ENCODE measurements at regions not wholly inside any gene's neighbourhood (a gene's known extent, or its start where the extent isn't known, plus 50 kb on each side); places are given as distances from the start of the nearest gene placed in this dataset.

DNA sequence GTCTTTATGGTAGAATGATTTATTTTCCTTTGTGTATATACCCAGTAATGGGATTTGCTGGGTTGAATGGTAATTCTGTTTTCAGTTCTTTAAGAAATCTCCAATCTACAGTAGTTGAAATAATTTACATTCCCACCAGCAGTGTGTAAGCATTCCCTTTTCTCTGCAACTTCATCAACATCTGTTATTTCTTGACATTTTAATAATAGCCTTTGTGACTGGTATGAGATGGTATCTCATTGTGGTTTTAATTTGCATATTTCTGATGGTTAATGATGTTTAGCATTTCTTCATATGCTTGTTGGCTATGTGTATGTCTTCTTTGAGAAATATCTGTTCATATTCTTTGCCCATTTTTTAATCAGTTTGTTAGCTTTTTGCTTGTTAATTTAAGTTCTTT, 901.2 kb downstream of the METTL15 start:
- H3K9me3 Mint-ChIP-seq = peaks cover 29% of the 10 kb centered on the region
- no peaks in the 10 kb centered on the region for H3K4me1 Mint-ChIP-seq (ENCODE audit: low read depth)
- intact Hi-C loops (cut with micrococcal nuclease) = no loop called here
- H3K36me3 Mint-ChIP-seq (ENCODE audit: low read depth) = no peaks in the 10 kb centered on the region
- no peak for DNase-seq (ENCODE audit: low spot score)
- H3K4me3 Mint-ChIP-seq (ENCODE audit: low read depth) = no peak overlapping the region
- H3K27ac Mint-ChIP-seq = no peak overlapping the region
- no peaks in the 10 kb centered on the region for H3K27me3 Mint-ChIP-seq (ENCODE audit: low read depth)

DNA sequence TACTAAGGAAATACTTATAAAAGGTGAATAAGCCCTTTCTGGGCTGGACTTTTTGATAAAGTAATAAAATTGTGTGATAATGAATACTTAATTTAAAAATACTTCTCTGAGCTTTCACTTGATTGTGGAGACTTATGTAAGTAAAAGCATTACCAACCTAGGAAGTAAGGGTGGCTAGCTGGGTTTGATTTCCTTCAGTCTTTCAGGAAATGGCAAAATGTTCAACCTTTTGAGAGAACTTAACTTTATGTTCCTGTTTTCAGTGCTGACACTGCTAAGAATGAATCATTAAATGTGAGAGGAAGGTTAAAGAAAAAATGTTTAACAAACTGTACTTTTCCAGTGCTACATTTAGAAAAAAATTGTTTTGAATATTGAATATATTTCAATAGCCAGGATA, 900.3 kb downstream of the METTL15 start:
- Mint-ChIP-seq H3K36me3 (ENCODE audit: low read depth) (no peaks in the 10 kb centered on the region), H3K4me3 (ENCODE audit: low read depth) (no peak overlapping the region), H3K27me3 (ENCODE audit: low read depth) (no peaks in the 10 kb centered on the region), H3K9me3 (peaks cover 29% of the 10 kb centered on the region), H3K4me1 (ENCODE audit: low read depth) (no peaks in the 10 kb centered on the region), H3K27ac (no peak overlapping the region)
- DNase-seq (ENCODE audit: low spot score) = no peak
- intact Hi-C loops (cut with micrococcal nuclease) = no loop called here

DNA sequence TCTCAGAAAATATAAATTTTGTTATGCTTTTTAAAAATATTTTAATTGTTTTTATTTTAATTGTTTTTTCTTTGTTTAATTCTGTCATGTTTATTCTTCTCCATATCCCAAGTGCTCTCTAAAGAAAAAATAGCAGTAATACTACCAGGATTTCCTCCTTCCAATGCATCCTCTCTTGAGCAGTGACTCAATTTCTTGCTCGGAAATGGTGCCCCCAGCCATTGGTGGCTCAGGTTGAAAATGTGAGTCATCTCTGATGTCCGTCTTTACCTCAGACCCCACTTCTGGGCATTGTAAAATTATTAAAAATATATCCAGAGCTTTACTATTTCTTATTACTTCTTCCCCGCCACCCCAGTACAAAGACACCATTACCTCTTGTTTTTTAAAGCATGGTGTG, 898.5 kb downstream of the METTL15 start:
- Mint-ChIP-seq H3K36me3 (ENCODE audit: low read depth) (no peaks in the 10 kb centered on the region), H3K4me3 (ENCODE audit: low read depth) (no peak overlapping the region), H3K27me3 (ENCODE audit: low read depth) (no peaks in the 10 kb centered on the region), H3K4me1 (ENCODE audit: low read depth) (no peaks in the 10 kb centered on the region), H3K9me3 (peaks cover 19% of the 10 kb centered on the region), H3K27ac (no peak overlapping the region)
- intact Hi-C loops (cut with micrococcal nuclease) = no loop called here
- DNase-seq (ENCODE audit: low spot score) = no peak

DNA sequence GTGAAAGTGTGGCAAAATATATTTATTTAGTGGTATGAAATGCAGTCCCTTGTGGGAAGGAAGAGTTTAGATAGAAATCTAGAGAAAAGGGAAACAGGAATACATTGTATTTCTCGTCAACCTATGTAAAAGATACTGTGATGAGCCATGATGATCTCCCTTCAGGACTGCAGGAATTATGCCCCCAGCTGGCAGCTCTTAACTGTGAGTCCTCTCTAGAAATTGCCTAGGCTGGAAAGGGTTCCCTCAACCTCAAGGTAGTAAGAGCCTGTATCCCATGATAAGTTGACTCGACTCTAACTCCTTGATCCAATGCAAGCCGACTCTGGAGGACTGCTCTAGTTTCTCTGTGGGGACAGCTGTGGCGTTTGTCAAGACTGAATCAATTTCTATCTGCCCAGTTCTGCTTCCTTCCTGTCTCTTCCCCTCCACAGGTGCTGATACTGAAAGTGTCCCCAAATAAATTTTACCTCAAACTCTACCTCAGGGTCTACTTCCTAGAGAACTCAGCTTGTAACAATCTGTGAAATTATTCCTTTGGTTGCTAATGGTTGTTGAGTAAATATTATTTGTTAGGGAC, 897.3 kb downstream of the METTL15 start:
- H3K4me1 Mint-ChIP-seq (ENCODE audit: low read depth) = no peaks in the 10 kb centered on the region
- no peaks in the 10 kb centered on the region for H3K27me3 Mint-ChIP-seq (ENCODE audit: low read depth)
- H3K27ac Mint-ChIP-seq = no peak overlapping the region

DNA sequence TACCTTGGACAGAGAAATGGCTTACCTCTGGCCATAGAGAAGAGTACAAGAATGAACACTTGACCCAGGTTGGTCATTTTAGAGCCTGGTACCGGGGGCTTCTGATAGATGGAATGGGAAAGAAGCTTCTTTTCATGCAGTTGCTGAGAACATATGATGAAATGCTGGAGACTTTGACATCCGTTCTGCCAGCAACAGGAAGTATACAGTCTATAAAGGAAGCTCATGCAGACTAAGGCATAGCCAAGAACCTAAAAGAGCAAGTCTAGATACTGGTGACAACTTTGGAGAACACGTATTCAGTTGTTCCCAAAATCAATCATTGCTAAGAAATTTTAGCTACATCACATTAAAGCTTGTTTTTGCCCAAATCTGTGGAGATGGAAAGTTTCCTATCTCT, 894.6 kb downstream of the METTL15 start:
- intact Hi-C loops (cut with micrococcal nuclease) = no loop called here

More for the DNA sequence above, 897.3 kb downstream of the METTL15 start:
- no peak for DNase-seq (ENCODE audit: low spot score)
- H3K36me3 Mint-ChIP-seq (ENCODE audit: low read depth) = no peaks in the 10 kb centered on the region
- intact Hi-C loops (cut with micrococcal nuclease) = no loop called here
- H3K9me3 Mint-ChIP-seq = peaks cover 19% of the 10 kb centered on the region
- no peak overlapping the region for H3K4me3 Mint-ChIP-seq (ENCODE audit: low read depth)

DNA sequence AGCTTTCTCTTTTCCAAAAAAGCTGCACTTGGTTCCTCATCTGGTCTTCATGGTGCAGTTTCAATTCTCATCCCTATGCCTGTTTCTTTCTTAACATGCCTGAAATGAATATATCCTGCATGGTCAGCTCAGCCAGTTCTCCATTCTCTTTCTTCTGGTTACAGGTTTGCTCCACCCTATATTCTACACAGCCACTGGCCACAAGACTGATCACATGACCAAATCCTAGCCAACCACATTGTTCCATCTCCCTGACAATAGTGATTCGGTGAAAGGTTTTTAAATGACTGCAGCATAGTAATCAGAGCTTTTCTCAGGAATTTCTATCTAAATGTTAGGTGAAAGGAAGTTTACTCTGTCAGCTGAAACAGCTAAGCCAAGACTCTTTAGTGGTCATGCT, 891.4 kb downstream of the METTL15 start:
- H3K36me3 Mint-ChIP-seq (ENCODE audit: low read depth) = no peaks in the 10 kb centered on the region

More for the DNA sequence above, 894.6 kb downstream of the METTL15 start:
- peaks cover 17% of the 10 kb centered on the region for H3K9me3 Mint-ChIP-seq
- H3K4me3 Mint-ChIP-seq (ENCODE audit: low read depth) = no peak overlapping the region
- no peak for DNase-seq (ENCODE audit: low spot score)
- no peak overlapping the region for H3K27ac Mint-ChIP-seq
- H3K27me3 Mint-ChIP-seq (ENCODE audit: low read depth) = no peaks in the 10 kb centered on the region
- no peaks in the 10 kb centered on the region for H3K36me3 Mint-ChIP-seq (ENCODE audit: low read depth)
- no peaks in the 10 kb centered on the region for H3K4me1 Mint-ChIP-seq (ENCODE audit: low read depth)

DNA sequence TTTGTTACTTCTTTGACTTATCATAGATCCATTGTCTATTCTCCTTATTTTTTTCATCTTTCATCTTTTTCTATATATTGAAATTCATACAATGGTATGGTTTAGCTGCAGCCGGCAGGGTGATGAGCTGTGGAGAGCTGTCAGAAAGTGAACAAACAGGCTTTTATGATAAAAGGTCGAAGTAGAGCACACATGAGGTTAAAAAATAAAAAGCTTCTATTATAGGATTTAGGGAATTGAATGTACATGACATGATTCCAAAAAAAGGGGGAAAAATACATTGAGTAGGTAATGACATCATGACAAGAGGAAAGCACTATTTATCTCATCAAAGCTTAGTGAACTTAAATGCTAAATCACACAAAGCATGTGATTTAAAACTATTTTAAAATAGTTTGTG, 884.8 kb downstream of the METTL15 start:
- Mint-ChIP-seq H3K27ac (no peak overlapping the region), H3K36me3 (ENCODE audit: low read depth) (no peaks in the 10 kb centered on the region), H3K4me1 (ENCODE audit: low read depth) (no peaks in the 10 kb centered on the region), H3K9me3 (peaks cover 19% of the 10 kb centered on the region), H3K4me3 (ENCODE audit: low read depth) (no peak overlapping the region), H3K27me3 (ENCODE audit: low read depth) (no peaks in the 10 kb centered on the region)
- no peak for DNase-seq (ENCODE audit: low spot score)
- intact Hi-C loops (cut with micrococcal nuclease) = no loop called here

More for the DNA sequence above, 891.4 kb downstream of the METTL15 start:
- H3K27ac Mint-ChIP-seq = no peak overlapping the region
- no peak for DNase-seq (ENCODE audit: low spot score)
- H3K4me3 Mint-ChIP-seq (ENCODE audit: low read depth) = no peak overlapping the region
- H3K27me3 Mint-ChIP-seq (ENCODE audit: low read depth) = no peaks in the 10 kb centered on the region
- H3K9me3 Mint-ChIP-seq = peaks cover 16% of the 10 kb centered on the region
- intact Hi-C loops (cut with micrococcal nuclease) = no loop called here
- H3K4me1 Mint-ChIP-seq (ENCODE audit: low read depth) = no peaks in the 10 kb centered on the region

DNA sequence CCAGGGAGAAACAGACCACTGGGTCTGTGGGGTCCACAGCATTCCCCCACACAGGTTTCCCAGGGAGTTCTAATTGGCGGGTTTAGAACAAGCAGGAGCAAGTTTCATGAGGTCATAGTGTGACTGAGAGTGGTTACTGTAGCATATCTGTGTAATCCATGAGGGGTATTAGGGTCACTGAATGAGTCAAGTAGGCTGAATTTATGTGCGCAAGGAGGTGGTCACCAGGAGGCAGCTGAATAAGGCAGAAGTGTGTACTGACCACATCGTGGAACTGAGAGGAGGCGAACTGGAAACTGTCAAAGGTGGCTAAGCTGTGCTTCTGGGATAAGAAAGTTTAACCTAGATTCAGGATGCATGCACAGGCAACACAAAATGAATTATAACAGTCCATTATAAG, 876.0 kb downstream of the METTL15 start:
- H3K27ac Mint-ChIP-seq = no peak overlapping the region
- H3K9me3 Mint-ChIP-seq = peaks cover 30% of the 10 kb centered on the region
- H3K27me3 Mint-ChIP-seq (ENCODE audit: low read depth) = no peaks in the 10 kb centered on the region
- H3K36me3 Mint-ChIP-seq (ENCODE audit: low read depth) = no peaks in the 10 kb centered on the region
- no peak for DNase-seq (ENCODE audit: low spot score)
- intact Hi-C loops (cut with micrococcal nuclease) = no loop called here
- H3K4me3 Mint-ChIP-seq (ENCODE audit: low read depth) = no peak overlapping the region
- H3K4me1 Mint-ChIP-seq (ENCODE audit: low read depth) = no peaks in the 10 kb centered on the region

DNA sequence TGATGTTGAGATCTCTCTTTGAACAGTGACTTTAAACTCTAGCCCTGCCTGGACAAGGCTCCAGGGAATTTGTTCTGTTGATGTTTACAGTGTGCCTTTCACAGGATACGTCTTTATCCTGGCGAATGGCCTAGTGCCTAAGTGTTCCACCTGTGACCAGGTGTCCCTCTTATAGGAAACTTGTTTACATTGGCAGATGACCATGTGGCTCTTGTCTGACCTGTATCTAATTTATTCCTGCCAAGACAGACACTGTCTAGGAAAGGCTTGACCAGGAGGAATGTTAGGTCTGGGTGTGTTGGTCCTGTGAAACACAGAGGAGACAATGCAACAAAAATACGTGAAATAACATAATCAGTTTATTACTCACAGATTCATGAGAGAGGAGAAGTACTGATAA, 875.6 kb downstream of the METTL15 start:
- DNase-seq (ENCODE audit: low spot score) = no peak
- H3K9me3 Mint-ChIP-seq = peaks cover 30% of the 10 kb centered on the region
- intact Hi-C loops (cut with micrococcal nuclease) = no loop called here
- H3K4me1 Mint-ChIP-seq (ENCODE audit: low read depth) = no peaks in the 10 kb centered on the region
- H3K27me3 Mint-ChIP-seq (ENCODE audit: low read depth) = no peaks in the 10 kb centered on the region
- no peak overlapping the region for H3K27ac Mint-ChIP-seq
- H3K36me3 Mint-ChIP-seq (ENCODE audit: low read depth) = no peaks in the 10 kb centered on the region
- no peak overlapping the region for H3K4me3 Mint-ChIP-seq (ENCODE audit: low read depth)

DNA sequence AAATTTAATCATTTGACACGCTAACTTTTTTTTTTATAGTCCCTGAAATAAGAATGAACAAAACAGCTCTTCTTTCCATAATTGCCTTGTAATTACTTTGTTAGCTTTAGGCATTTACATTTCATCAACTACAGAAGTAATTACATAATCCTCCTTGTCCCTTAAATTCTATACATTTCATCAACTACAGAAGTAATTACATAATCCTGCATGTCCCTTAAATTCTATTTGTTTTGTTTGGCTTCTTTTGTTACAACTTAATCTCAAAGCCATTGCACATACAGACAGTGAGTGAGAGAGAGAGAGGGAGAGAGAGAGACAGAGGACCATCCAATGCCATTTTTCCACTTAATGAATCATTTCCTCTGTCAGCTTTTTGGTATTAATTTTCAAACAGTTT, 873.2 kb downstream of the METTL15 start:
- Mint-ChIP-seq H3K27me3 (ENCODE audit: low read depth) (no peaks in the 10 kb centered on the region), H3K36me3 (ENCODE audit: low read depth) (no peaks in the 10 kb centered on the region), H3K27ac (no peak overlapping the region), H3K9me3 (peaks cover 35% of the 10 kb centered on the region), H3K4me3 (ENCODE audit: low read depth) (no peak overlapping the region), H3K4me1 (ENCODE audit: low read depth) (no peaks in the 10 kb centered on the region)
- DNase-seq (ENCODE audit: low spot score) = no peak
- intact Hi-C loops (cut with micrococcal nuclease) = no loop called here

DNA sequence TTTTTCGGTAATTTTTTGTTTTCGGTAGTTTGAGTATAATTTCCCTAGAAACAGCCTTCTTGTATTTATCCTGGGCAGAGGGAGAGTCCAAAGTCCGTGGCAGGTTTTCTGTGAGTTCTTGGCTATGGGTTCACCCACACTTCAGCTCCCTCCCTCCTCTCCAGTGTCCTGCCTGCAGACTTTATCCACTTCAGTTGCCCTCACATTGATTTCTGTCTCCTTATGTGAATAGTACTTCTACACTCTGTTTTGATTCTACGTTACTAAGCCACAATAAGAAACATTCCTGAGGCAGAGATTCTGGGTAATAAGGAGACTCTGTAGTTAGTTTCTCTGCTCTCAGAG, 868.6 kb downstream of the METTL15 start:
- Mint-ChIP-seq H3K27me3 (ENCODE audit: low read depth) (no peaks in the 10 kb centered on the region), H3K4me1 (ENCODE audit: low read depth) (no peaks in the 10 kb centered on the region), H3K4me3 (ENCODE audit: low read depth) (no peak overlapping the region), H3K36me3 (ENCODE audit: low read depth) (no peaks in the 10 kb centered on the region), H3K9me3 (peaks cover 36% of the 10 kb centered on the region), H3K27ac (no peak overlapping the region)
- intact Hi-C loops (cut with micrococcal nuclease) = no loop called here
- DNase-seq (ENCODE audit: low spot score) = no peak

DNA sequence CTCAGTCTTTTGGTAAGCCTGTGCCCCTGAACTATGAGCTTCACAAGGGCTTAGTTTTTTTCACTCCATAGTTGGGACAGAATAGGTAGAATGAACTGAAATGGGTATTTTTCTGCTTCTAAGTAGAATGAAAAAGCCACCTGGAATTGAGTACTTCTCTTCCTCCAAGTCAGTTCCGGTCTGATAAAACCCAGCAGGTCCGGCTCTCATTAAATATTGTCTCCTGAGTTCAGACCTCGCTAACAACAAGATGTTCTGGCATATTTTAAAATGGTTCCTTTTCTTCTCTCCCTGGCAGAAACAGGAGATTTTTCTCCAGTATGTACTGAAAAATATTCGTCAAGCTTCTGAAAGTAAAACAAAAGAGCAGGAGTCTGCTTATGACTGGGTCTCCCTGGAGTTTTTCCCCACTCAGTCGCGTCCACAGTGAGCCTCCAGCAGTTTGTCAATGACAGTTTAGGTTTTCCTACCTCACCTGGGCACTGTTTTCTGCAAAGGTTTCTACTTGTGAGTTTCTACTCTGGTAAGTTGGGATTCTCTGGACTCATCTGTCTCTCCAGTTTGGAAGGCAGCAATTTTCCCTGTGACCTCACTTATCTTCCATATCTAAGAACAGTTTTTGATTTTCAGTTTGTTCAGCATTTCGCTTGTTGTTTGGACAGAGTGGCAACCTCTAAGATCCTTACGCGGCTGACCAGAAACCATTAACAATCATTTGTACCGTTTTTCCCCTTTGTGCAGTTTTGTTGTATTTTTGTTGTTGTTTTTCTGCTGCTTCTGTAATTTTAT, 868.0 kb downstream of the METTL15 start:
- Mint-ChIP-seq H3K4me1 (ENCODE audit: low read depth) (no peaks in the 10 kb centered on the region), H3K27me3 (ENCODE audit: low read depth) (no peaks in the 10 kb centered on the region), H3K9me3 (peaks cover 30% of the 10 kb centered on the region), H3K36me3 (ENCODE audit: low read depth) (no peaks in the 10 kb centered on the region), H3K27ac (no peak overlapping the region), H3K4me3 (ENCODE audit: low read depth) (no peak overlapping the region)
- DNase-seq (ENCODE audit: low spot score) = no peak
- intact Hi-C loops (cut with micrococcal nuclease) = no loop called here

DNA sequence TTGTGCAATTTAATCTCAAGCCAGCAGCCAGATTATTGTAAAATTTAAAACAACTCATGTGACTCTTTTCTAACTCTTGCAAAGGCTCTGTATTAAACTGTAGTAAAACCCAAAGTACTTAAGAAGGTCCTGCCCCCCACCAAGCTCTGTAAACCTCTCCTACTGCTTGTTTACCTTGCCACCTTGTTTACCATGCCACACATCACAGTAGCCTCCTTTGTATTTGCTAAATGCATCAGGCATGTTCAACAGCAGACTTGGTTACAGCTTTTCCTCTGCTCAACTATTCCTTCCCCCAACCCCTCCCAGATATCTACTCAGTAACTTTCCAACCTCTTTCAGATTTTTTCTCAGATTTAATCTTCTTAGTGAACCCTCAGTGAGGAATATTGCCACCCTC, 861.6 kb downstream of the METTL15 start:
- intact Hi-C loops (cut with micrococcal nuclease) = no loop called here
- no peak overlapping the region for H3K27ac Mint-ChIP-seq
- no peak overlapping the region for H3K4me3 Mint-ChIP-seq (ENCODE audit: low read depth)
- peaks cover 23% of the 10 kb centered on the region for H3K9me3 Mint-ChIP-seq
- DNase-seq (ENCODE audit: low spot score) = no peak
- H3K27me3 Mint-ChIP-seq (ENCODE audit: low read depth) = no peaks in the 10 kb centered on the region
- H3K36me3 Mint-ChIP-seq (ENCODE audit: low read depth) = no peaks in the 10 kb centered on the region
- H3K4me1 Mint-ChIP-seq (ENCODE audit: low read depth) = no peaks in the 10 kb centered on the region

Data from activated T-helper 2 cell treated with anti-CD3 and anti-CD28 coated beads, Interferon-gamma antibody, Interleukin-2, Interleukin-4, amounts not matched to agents 10 μg/mL and 5 μg/mL and 100 μg/mL, durations not matched to agents 14 hours and 24 hours and 36 hours (primary cell).